Stomach (tissue), 4 donors: ENCODE measurements at regions not wholly inside any gene's neighbourhood (a gene's known extent, or its start where the extent isn't known, plus 50 kb on each side); places are given as distances from the start of the nearest gene placed in this dataset.

ENCODE experiments used
- POLR2A ChIP-seq, 4 donors: fragments of 450-650 bp; IDR thresholded peaks; one replicate each; pipeline ENCODE4 v1.6.1; 2016; ENCODE audit warnings: antibody characterized with exemption in 4 of 4, control low read depth in 2 of 4, mild to moderate bottlenecking in 1 of 4, moderate library complexity in 1 of 4
- TF ChIP-seq, protein P1 (sequence below), 7 experiments: fragments of 450-650 bp in 4 of 7; fragments of 200-600 bp in 3 of 7; sonication (generic) in 3 of 7; IDR thresholded peaks; one replicate each; pipeline ENCODE4 v1.5.1; 2016 to 2019; ENCODE audit warnings: antibody characterized with exemption in 7 of 7, control low read depth in 2 of 7, mild to moderate bottlenecking in 1 of 7

- no peak for TF ChIP-seq POLR2A (IDR thresholded peaks at IDR 0.05)
- TF ChIP-seq, protein P1, sequence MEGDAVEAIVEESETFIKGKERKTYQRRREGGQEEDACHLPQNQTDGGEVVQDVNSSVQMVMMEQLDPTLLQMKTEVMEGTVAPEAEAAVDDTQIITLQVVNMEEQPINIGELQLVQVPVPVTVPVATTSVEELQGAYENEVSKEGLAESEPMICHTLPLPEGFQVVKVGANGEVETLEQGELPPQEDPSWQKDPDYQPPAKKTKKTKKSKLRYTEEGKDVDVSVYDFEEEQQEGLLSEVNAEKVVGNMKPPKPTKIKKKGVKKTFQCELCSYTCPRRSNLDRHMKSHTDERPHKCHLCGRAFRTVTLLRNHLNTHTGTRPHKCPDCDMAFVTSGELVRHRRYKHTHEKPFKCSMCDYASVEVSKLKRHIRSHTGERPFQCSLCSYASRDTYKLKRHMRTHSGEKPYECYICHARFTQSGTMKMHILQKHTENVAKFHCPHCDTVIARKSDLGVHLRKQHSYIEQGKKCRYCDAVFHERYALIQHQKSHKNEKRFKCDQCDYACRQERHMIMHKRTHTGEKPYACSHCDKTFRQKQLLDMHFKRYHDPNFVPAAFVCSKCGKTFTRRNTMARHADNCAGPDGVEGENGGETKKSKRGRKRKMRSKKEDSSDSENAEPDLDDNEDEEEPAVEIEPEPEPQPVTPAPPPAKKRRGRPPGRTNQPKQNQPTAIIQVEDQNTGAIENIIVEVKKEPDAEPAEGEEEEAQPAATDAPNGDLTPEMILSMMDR (IDR thresholded peaks at IDR 0.05): no peak
Measured at GRCh38 chr3:110323349-110323748, 748.3 kb upstream of the NECTIN3 start.
